ENCODE measurements at regions not wholly inside any gene's neighbourhood (a gene's known extent, or its start where the extent isn't known, plus 50 kb on each side); places are given as distances from the start of the nearest gene placed in this dataset.

GRCh38 chr1:232579958-232580941 lies 49.7 kb downstream of the SIPA1L2 start:
- TF ChIP-seq CTCF (IDR thresholded peaks at IDR 0.05; ENCODE audit: control extremely low read depth, extremely low read depth, low read depth, missing control alignments): no peak
- ChIA-PET POLR2A (no interaction called here), CTCF (interaction anchor here (1.0 kb wide), 1 partner anchor 16 kb away, joined by 3 read pairs; no protein-coding TSS in a partner anchor)
- no peak for DNase-seq (ENCODE audit: extremely low spot score)

GRCh38 chr1:232579466-232579865 lies 50.5 kb downstream of the SIPA1L2 start:
- CTCF ChIA-PET: interaction anchor here (1.0 to 1.3 kb wide), 3 partner anchors 10 to 22 kb away, joined by 3 to 4 read pairs (median 3); no protein-coding TSS in a partner anchor

GRCh38 chr1:232578651-232579195 lies 51.2 kb downstream of the SIPA1L2 start:
- no peak for TF ChIP-seq CTCF (IDR thresholded peaks at IDR 0.05; ENCODE audit: control extremely low read depth, extremely low read depth, low read depth, missing control alignments)
- ChIA-PET CTCF (interaction anchor here (1.1 to 1.3 kb wide), 2 partner anchors 11 to 21 kb away, joined by 3 to 4 read pairs; no protein-coding TSS in a partner anchor), POLR2A (no interaction called here)
- no peak for DNase-seq (ENCODE audit: extremely low spot score)

More at GRCh38 chr1:232579466-232579865, 50.5 kb downstream of the SIPA1L2 start:
- no peak for TF ChIP-seq CTCF (IDR thresholded peaks at IDR 0.05; ENCODE audit: control extremely low read depth, extremely low read depth, low read depth, missing control alignments)
- POLR2A ChIA-PET: no interaction called here
- DNase-seq (ENCODE audit: extremely low spot score): no peak

GRCh38 chr1:232577772-232578171 lies 52.2 kb downstream of the SIPA1L2 start:
- POLR2A ChIA-PET: no interaction called here
- no peak for TF ChIP-seq CTCF (IDR thresholded peaks at IDR 0.05; ENCODE audit: control extremely low read depth, extremely low read depth, low read depth, missing control alignments)
- DNase-seq (ENCODE audit: extremely low spot score): no peak

GRCh38 chr1:232576537-232576936 lies 53.4 kb downstream of the SIPA1L2 start:
- CTCF ChIA-PET: interaction anchor here (1.3 kb wide), 1 partner anchor 9 kb away, joined by 3 read pairs; no protein-coding TSS in a partner anchor
- TF ChIP-seq CTCF (IDR thresholded peaks at IDR 0.05; ENCODE audit: control extremely low read depth, extremely low read depth, low read depth, missing control alignments): no peak
- POLR2A ChIA-PET: no interaction called here

More at GRCh38 chr1:232577772-232578171, 52.2 kb downstream of the SIPA1L2 start:
- CTCF ChIA-PET: interaction anchor here (1.3 kb wide), 1 partner anchor 10 kb away, joined by 3 read pairs; no protein-coding TSS in a partner anchor

GRCh38 chr1:232575763-232576040 lies 54.2 kb downstream of the SIPA1L2 start:
- POLR2A ChIA-PET: no interaction called here
- CTCF ChIA-PET: no interaction called here
- no peak for DNase-seq (ENCODE audit: extremely low spot score)
- no peak for TF ChIP-seq CTCF (IDR thresholded peaks at IDR 0.05; ENCODE audit: control extremely low read depth, extremely low read depth, low read depth, missing control alignments)

More at GRCh38 chr1:232576537-232576936, 53.4 kb downstream of the SIPA1L2 start:
- DNase-seq (ENCODE audit: extremely low spot score): no peak

Data from GM10248 (cell line).